AG08396 (cell line): ENCODE measurements at regions not wholly inside any gene's neighbourhood (a gene's known extent, or its start where the extent isn't known, plus 50 kb on each side); places are given as distances from the start of the nearest gene placed in this dataset.

Experiments used
- DNase-seq: peaks from one replicate; pipeline ENCODE4 v3.0.0; 2012; ENCODE audit warnings: low spot score, mixed read lengths

- DNase-seq = no peak
These were observed 336.4 kb upstream of the FSHR start for GRCh38 chr2:49490710-49491109.

- no peak for DNase-seq
These were observed 332.8 kb upstream of the FSHR start for GRCh38 chr2:49487139-49487538.

GRCh38 chr2:49480520-49480919 is 326.2 kb upstream of the FSHR start:
- no peak for DNase-seq

- DNase-seq = no peak
These were observed 311.0 kb upstream of the FSHR start for GRCh38 chr2:49465157-49465831.

- no peak for DNase-seq
These were observed 305.1 kb upstream of the FSHR start for GRCh38 chr2:49459314-49459993.

- DNase-seq = no peak
These were observed 289.7 kb upstream of the FSHR start for GRCh38 chr2:49444005-49444404.

GRCh38 chr2:49426996-49427395 is 272.7 kb upstream of the FSHR start:
- no peak for DNase-seq

- DNase-seq = no peak
These were observed 261.9 kb upstream of the FSHR start for GRCh38 chr2:49416252-49416651.

- DNase-seq = no peak
These were observed 249.8 kb upstream of the FSHR start for GRCh38 chr2:49404108-49404507.

GRCh38 chr2:49403637-49404036 is 249.3 kb upstream of the FSHR start:
- no peak for DNase-seq

GRCh38 chr2:49379406-49379805 is 225.1 kb upstream of the FSHR start:
- DNase-seq = no peak

- no peak for DNase-seq
These were observed 216.9 kb upstream of the FSHR start for GRCh38 chr2:49371128-49371701.

- no peak for DNase-seq
These were observed 215.3 kb upstream of the FSHR start for GRCh38 chr2:49369650-49370049.

GRCh38 chr2:49369101-49369500 is 214.8 kb upstream of the FSHR start:
- DNase-seq = no peak

GRCh38 chr2:49367003-49367402 is 212.7 kb upstream of the FSHR start:
- DNase-seq = no peak

GRCh38 chr2:49360407-49360767 is 206.1 kb upstream of the FSHR start:
- DNase-seq = no peak

- DNase-seq = no peak
These were observed 205.5 kb upstream of the FSHR start for GRCh38 chr2:49359721-49360406.

- DNase-seq = no peak
These were observed 201.3 kb upstream of the FSHR start for GRCh38 chr2:49355611-49356010.

- no peak for DNase-seq
These were observed 197.2 kb upstream of the FSHR start for GRCh38 chr2:49351560-49351959.

- no peak for DNase-seq
These were observed 189.3 kb upstream of the FSHR start for GRCh38 chr2:49343638-49344037.

- no peak for DNase-seq
These were observed 187.8 kb upstream of the FSHR start for GRCh38 chr2:49342156-49342555.

GRCh38 chr2:49335546-49335945 is 181.2 kb upstream of the FSHR start:
- no peak for DNase-seq

- DNase-seq = no peak
These were observed 178.1 kb upstream of the FSHR start for GRCh38 chr2:49332415-49332814.
